LNCaP clone FGC (cell line): ENCODE measurements at regions not wholly inside any gene's neighbourhood (a gene's known extent, or its start where the extent isn't known, plus 50 kb on each side); places are given as distances from the start of the nearest gene placed in this dataset.

Experiments used
- DNase-seq: peaks from one replicate; pipeline ENCODE4 v3.0.0-alpha.2; 2011; ENCODE audit warnings: low read depth
- H3K4me3 ChIP-seq: 2 replicates; pipeline ENCODE4 v1.5.1; 2011; ENCODE audit warnings: mild to moderate bottlenecking, low read depth, low read length, control low read depth
- CTCF ChIP-seq: IDR thresholded peaks from 2 replicates; pipeline ENCODE4 v1.5.1; 2012; ENCODE audit warnings: mild to moderate bottlenecking; ENCODE audit not compliant: control insufficient read depth, insufficient read depth; ENCODE audit errors: extremely low read depth

GRCh38 chr2:239773228-239774141, 251.7 kb downstream of the NDUFA10 start:
- no peak for DNase-seq
- TF ChIP-seq CTCF, result no peak
- H3K4me3 ChIP-seq, result no peak overlapping the region

- TF ChIP-seq CTCF, result no peak
- DNase-seq, result no peak
Observed at GRCh38 chr2:239772721-239773120, 252.4 kb downstream of the NDUFA10 start.

GRCh38 chr2:239770246-239770639, 254.9 kb downstream of the NDUFA10 start:
- no peak overlapping the region for H3K4me3 ChIP-seq
- no peak for DNase-seq
- TF ChIP-seq CTCF, result no peak

More at GRCh38 chr2:239772721-239773120, 252.4 kb downstream of the NDUFA10 start:
- H3K4me3 ChIP-seq, result no peak overlapping the region

GRCh38 chr2:239769554-239770245, 255.4 kb downstream of the NDUFA10 start:
- TF ChIP-seq CTCF, result no peak
- DNase-seq, result no peak
- H3K4me3 ChIP-seq, result no peak overlapping the region

GRCh38 chr2:239768907-239769553, 256.1 kb downstream of the NDUFA10 start:
- no peak overlapping the region for H3K4me3 ChIP-seq
- no peak for DNase-seq
- TF ChIP-seq CTCF, result no peak

GRCh38 chr2:239768031-239768790, 256.9 kb downstream of the NDUFA10 start:
- H3K4me3 ChIP-seq, result no peak overlapping the region
- TF ChIP-seq CTCF, result no peak
- no peak for DNase-seq
